PC-3 (cell line): ENCODE measurements at regions not wholly inside any gene's neighbourhood (a gene's known extent, or its start where the extent isn't known, plus 50 kb on each side); places are given as distances from the start of the nearest gene placed in this dataset.
"Not testable (repeated sequence)": the region's sequence is repeated elsewhere in the genome, so short reads cannot be mapped to it uniquely, and the experiment has no call there.

ENCODE experiments used
- ATAC-seq: fragments of 200-7000 bp; cut with Tn5 transposase; 2 replicates; pipeline ENCODE4 v1.9.1; 2020; ENCODE audit warnings: mild to moderate bottlenecking, moderate library complexity
- BruUV-seq: library from RNA; stranded (reverse); fragments of 400-500 nt; replicated peaks from 2 replicates; lab custom pipeline; 2021; lab: Mats Ljungman, UMichigan
- CTCF ChIA-PET: fragments of 300-600 bp; sonication (Branson Sonifier 250); formaldehyde crosslinking; loops from one replicate; lab custom pipeline; 2022; ENCODE audit warnings: antibody characterized with exemption; lab: Charles Lee
- POLR2A ChIA-PET: fragments of 300-600 bp; sonication (Branson Sonifier 250); formaldehyde crosslinking; loops from one replicate; lab custom pipeline; 2022; ENCODE audit warnings: antibody characterized with exemption; ENCODE audit not compliant: unreplicated experiment; lab: Charles Lee
- DNase-seq: peaks from one replicate; pipeline ENCODE4 v3.0.0-alpha.2; 2015
- H2AFZ ChIP-seq: fragments of 300-600 bp; sonication (generic); 2 replicates; pipeline ENCODE4 v1.6.0; 2016; ENCODE audit warnings: antibody characterized with exemption, low read length
- H3F3A ChIP-seq: fragments of 300-600 bp; sonication (generic); one replicate; pipeline ENCODE4 v1.6.0; 2017; ENCODE audit warnings: antibody characterized with exemption, low read length, control low read depth, mild to moderate bottlenecking; ENCODE audit not compliant: unreplicated experiment
- H3K27ac ChIP-seq: fragments of 300-600 bp; sonication (generic); 2 replicates; pipeline ENCODE4 v1.5.1; 2016; ENCODE audit warnings: mild to moderate bottlenecking, low read length
- H3K27me3 ChIP-seq: fragments of 300-600 bp; sonication (generic); 2 replicates; pipeline ENCODE4 v1.6.1; 2016; ENCODE audit warnings: low read length, mixed read lengths
- H3K36me3 ChIP-seq: fragments of 300-600 bp; sonication (generic); 2 replicates; pipeline ENCODE4 v1.6.1; 2016; ENCODE audit warnings: low read depth, mixed run types, low read length, mixed read lengths
- H3K4me1 ChIP-seq: fragments of 300-600 bp; sonication (generic); 2 replicates; pipeline ENCODE4 v1.5.1; 2016; ENCODE audit warnings: low read length; ENCODE audit not compliant: insufficient read depth
- H3K4me2 ChIP-seq: fragments of 300-600 bp; sonication (generic); 2 replicates; pipeline ENCODE4 v1.6.0; 2016; ENCODE audit warnings: low read length
- H3K4me3 ChIP-seq: fragments of 300-600 bp; sonication (generic); 2 replicates; pipeline ENCODE4 v1.5.1; 2016; ENCODE audit warnings: mild to moderate bottlenecking, low read length, mixed read lengths
- H3K79me2 ChIP-seq: fragments of 300-600 bp; sonication (generic); 2 replicates; pipeline ENCODE4 v1.6.1; 2017; ENCODE audit warnings: low read length, mixed read lengths
- H3K9ac ChIP-seq: fragments of 300-600 bp; sonication (generic); 2 replicates; pipeline ENCODE4 v1.6.0; 2016; ENCODE audit warnings: mild to moderate bottlenecking, low read length
- H3K9me2 ChIP-seq: fragments of 300-600 bp; sonication (generic); replicated peaks from 2 replicates; pipeline ENCODE4 v1.6.1; 2016; ENCODE audit warnings: mixed run types, low read length, mixed read lengths
- H3K9me3 ChIP-seq: fragments of 300-600 bp; sonication (generic); 2 replicates; pipeline ENCODE4 v1.6.1; 2016; ENCODE audit warnings: low read length, mixed read lengths
- H4K20me1 ChIP-seq: fragments of 300-600 bp; sonication (generic); 2 replicates; pipeline ENCODE4 v1.6.1; 2016; ENCODE audit warnings: low read length, mixed read lengths
- CTCF ChIP-seq: fragments of 300-600 bp; sonication (generic); conservative IDR thresholded peaks from 2 replicates; pipeline ENCODE4 v1.5.1; 2017; ENCODE audit warnings: antibody characterized with exemption, low read depth, mild to moderate bottlenecking, low read length
- EZH2 ChIP-seq: fragments of 300-600 bp; sonication (generic); IDR thresholded peaks from one replicate; pipeline ENCODE4 v1.6.1; 2017; ENCODE audit warnings: antibody characterized with exemption, mild to moderate bottlenecking, low read length; ENCODE audit not compliant: unreplicated experiment
- EZH2phosphoT487 ChIP-seq: fragments of 300-600 bp; sonication (generic); IDR thresholded peaks from 2 replicates; pipeline ENCODE4 v1.6.1; 2018; ENCODE audit warnings: mild to moderate bottlenecking, antibody characterized with exemption, low read length, borderline replicate concordance
- intact Hi-C: fragments of 100-400 bp; cut with micrococcal nuclease; formaldehyde crosslinking; loops from 2 replicates; pipeline ENCODE4 v1.9.0; 2023

DNA sequence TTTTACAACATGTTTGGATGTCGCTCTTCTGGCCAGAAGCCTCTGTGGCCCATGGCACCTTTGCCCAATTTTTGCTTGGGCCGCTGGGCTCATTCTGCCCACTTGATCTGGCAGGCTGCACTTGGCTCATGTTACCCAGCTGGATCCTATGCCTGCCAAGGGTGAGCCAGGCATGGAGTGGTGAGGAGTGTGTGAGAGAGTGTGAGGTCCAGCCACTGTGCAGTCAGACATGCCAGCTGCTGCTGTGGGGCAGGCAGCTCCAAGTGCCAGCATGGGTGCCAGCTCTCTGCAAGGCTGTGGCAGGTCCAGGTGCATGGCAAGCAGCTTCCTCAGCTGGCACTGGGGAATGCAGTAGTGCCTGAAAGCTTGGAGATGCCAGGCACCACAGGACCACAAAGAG lies 71.0 kb downstream of the EBNA1BP2 start:
- H3K9me3 ChIP-seq = no peaks in the 10 kb centered on the region
- no peak for TF ChIP-seq EZH2phosphoT487
- TF ChIP-seq EZH2 = no peak
- TF ChIP-seq CTCF = no peak
- CTCF ChIA-PET = no interaction called here
- no peaks in the 10 kb centered on the region for H3K27me3 ChIP-seq
- H3F3A ChIP-seq = no peaks in the 10 kb centered on the region
- H3K4me3 ChIP-seq = no peak overlapping the region
- DNase-seq (no peak), ATAC-seq (no peak)
- no peaks in the 10 kb centered on the region for H3K4me1 ChIP-seq
- intact Hi-C loops = no loop called here
- no peak overlapping the region for H2AFZ ChIP-seq
- no peaks in the 10 kb centered on the region for H3K79me2 ChIP-seq
- no peaks in the 10 kb centered on the region for H3K36me3 ChIP-seq
- H3K9me2 ChIP-seq = no peaks in the 10 kb centered on the region
- POLR2A ChIA-PET = no interaction called here
- H4K20me1 ChIP-seq = no peaks in the 10 kb centered on the region
- no peak overlapping the region for H3K4me2 ChIP-seq
- H3K27ac ChIP-seq = no peak overlapping the region
- no TSS peak for BruUV-seq
- H3K9ac ChIP-seq = no peak overlapping the region

DNA sequence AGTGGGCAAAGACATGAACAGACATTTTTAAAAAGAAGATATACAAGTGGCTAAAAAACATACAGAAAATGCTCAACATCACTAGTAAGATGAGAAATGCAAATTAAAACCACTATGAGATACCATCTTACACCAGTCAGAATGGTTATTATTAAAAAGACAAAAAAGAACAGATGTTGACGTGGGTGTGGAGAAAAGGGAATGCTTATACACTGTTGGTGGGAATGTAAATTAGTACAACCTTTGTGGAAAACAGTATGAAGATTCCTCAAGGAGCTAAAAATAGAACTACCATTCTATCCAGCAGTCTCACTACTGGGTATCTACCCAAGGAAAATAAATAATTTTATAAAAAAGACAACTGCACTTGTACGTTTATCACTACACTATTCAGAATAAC lies 73.9 kb downstream of the EBNA1BP2 start:
- ATAC-seq = no peak
- H3K4me2 ChIP-seq = no peak overlapping the region
- no peak overlapping the region for H2AFZ ChIP-seq
- no peaks in the 10 kb centered on the region for H3K79me2 ChIP-seq
- ChIA-PET POLR2A (no interaction called here), CTCF (no interaction called here)
- no peaks in the 10 kb centered on the region for H3F3A ChIP-seq
- H4K20me1 ChIP-seq = no peaks in the 10 kb centered on the region
- no peak overlapping the region for H3K9ac ChIP-seq
- no peaks in the 10 kb centered on the region for H3K9me3 ChIP-seq
- BruUV-seq = no TSS peak
- TF ChIP-seq EZH2 = no peak
- no peak for TF ChIP-seq EZH2phosphoT487
- TF ChIP-seq CTCF = no peak
- no peak overlapping the region for H3K27ac ChIP-seq
- H3K9me2 ChIP-seq = no peaks in the 10 kb centered on the region
- no peaks in the 10 kb centered on the region for H3K36me3 ChIP-seq
- no peak for DNase-seq
- H3K4me3 ChIP-seq = no peak overlapping the region
- H3K4me1 ChIP-seq = no peaks in the 10 kb centered on the region
- no peaks in the 10 kb centered on the region for H3K27me3 ChIP-seq
- intact Hi-C loops = no loop called here

- H4K20me1 ChIP-seq, H3K9ac ChIP-seq, H3K4me3 ChIP-seq, H3K9me2 ChIP-seq, H3K9me3 ChIP-seq, H3K27me3 ChIP-seq, ATAC-seq, H3F3A ChIP-seq, H3K27ac ChIP-seq, BruUV-seq, H3K79me2 ChIP-seq, H3K36me3 ChIP-seq, POLR2A ChIA-PET, H2AFZ ChIP-seq, CTCF ChIA-PET, H3K4me1 ChIP-seq, DNase-seq, intact Hi-C loops, H3K4me2 ChIP-seq: not testable (repeated sequence)
These were observed 75.6 kb downstream of the EBNA1BP2 start for GRCh38 chr1:43096528-43096927.

DNA sequence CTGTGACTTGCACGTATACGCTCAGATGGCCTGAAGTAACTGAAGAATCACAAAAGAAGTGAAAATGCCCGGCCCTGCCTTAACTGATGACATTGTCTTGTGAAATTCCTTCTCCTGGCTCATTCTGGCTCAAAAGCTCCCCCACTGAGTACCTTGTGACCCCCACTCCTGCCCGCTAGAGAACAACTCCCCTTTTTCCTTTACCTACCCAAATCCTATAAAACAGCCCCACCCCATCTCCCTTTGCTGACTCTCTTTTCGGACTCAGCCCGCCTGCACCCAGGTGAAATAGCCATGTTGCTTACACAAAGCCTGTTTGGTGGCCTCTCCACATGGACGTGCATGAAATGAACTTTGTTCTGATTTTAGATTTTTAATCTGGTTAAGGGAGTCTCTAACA lies 81.3 kb downstream of the EBNA1BP2 start:
- H3K79me2 ChIP-seq, H3K9me2 ChIP-seq, H3K9ac ChIP-seq, H3K4me2 ChIP-seq, BruUV-seq, H3K27ac ChIP-seq, H2AFZ ChIP-seq, intact Hi-C loops, DNase-seq, H3K4me3 ChIP-seq, H3K4me1 ChIP-seq, H4K20me1 ChIP-seq, POLR2A ChIA-PET, H3K27me3 ChIP-seq, H3K36me3 ChIP-seq, H3K9me3 ChIP-seq, H3F3A ChIP-seq, CTCF ChIA-PET, ATAC-seq: not testable (repeated sequence)

- ATAC-seq, POLR2A ChIA-PET, H3K9me2 ChIP-seq, H3K4me1 ChIP-seq, H3K9ac ChIP-seq, H3F3A ChIP-seq, H3K4me3 ChIP-seq, DNase-seq, H3K4me2 ChIP-seq, intact Hi-C loops, H3K27ac ChIP-seq, H4K20me1 ChIP-seq, H2AFZ ChIP-seq, CTCF ChIA-PET, BruUV-seq, H3K36me3 ChIP-seq, H3K9me3 ChIP-seq, H3K27me3 ChIP-seq, H3K79me2 ChIP-seq: not testable (repeated sequence)
These were observed 81.9 kb downstream of the EBNA1BP2 start for GRCh38 chr1:43090157-43090556.
